NB4 (cell line): ENCODE measurements at regions not wholly inside any gene's neighbourhood (a gene's known extent, or its start where the extent isn't known, plus 50 kb on each side); places are given as distances from the start of the nearest gene placed in this dataset.

ENCODE experiments used
- CTCF ChIP-seq: IDR thresholded peaks from one replicate; pipeline ENCODE4 v1.5.1; 2012; ENCODE audit warnings: low read depth, low read length
- MYC ChIP-seq: IDR thresholded peaks from 2 replicates; pipeline ENCODE4 v1.6.1; 2011; ENCODE audit warnings: low read depth, low read length

DNA sequence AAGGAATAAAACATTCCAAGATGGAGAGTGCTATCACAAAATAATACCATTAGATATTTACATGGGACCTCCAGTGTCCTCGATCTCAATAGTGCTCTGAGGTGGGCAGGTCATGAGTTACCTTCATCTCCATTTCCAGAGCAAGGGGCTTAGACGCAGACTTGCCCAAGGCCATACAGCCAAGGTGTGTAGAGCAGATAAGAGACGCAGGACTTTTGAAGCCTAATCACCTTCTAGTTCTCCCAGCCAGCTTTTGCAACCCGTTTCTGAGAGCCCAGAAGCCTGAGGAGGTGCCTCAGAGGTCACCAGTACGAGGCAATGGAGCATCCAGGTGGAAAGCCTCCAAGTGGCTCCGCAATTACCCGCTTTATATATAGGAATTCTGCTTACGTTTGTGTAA, 294.7 kb downstream of the LNPK start:
- TF ChIP-seq MYC (no peak), CTCF (no peak)
